Adrenal gland (tissue), 9 donors: ENCODE measurements at regions not wholly inside any gene's neighbourhood (a gene's known extent, or its start where the extent isn't known, plus 50 kb on each side); places are given as distances from the start of the nearest gene placed in this dataset.

ENCODE experiments used
- DNase-seq, 7 donors: peaks; one replicate each; pipeline ENCODE4 v3.0.0-alpha.2; 2019 to 2020
- H3K27ac ChIP-seq, 5 donors: fragments of 200-600 bp; sonication (generic) in 4 of 5; 1 replicate in 3 of 5; 2 replicates in 2 of 5; pipeline versions ENCODE4 v1.5.1 to v1.8.0; 2016 to 2020; ENCODE audit warnings: mild to moderate bottlenecking in 1 of 5
- H3K27me3 ChIP-seq: fragments of 200-600 bp; 2 replicates; pipeline ENCODE4 v1.8.0; 2021
- H3K36me3 ChIP-seq, 2 donors: fragments of 200-600 bp; replicated peaks in 1 of 2; 1 replicate in 1 of 2; 2 replicates in 1 of 2; pipeline versions ENCODE4 v1.5.1 to v1.8.0; 2018 to 2022
- H3K4me1 ChIP-seq, 2 donors: fragments of 200-600 bp; replicated peaks in 1 of 2; 1 replicate in 1 of 2; 2 replicates in 1 of 2; pipeline versions ENCODE4 v1.5.1 to v1.8.0; 2018 to 2021
- H3K4me3 ChIP-seq, 4 donors: fragments of 200-600 bp; sonication (generic) in 3 of 4; one replicate each; pipeline ENCODE4 v1.5.1; 2016 to 2018
- H3K9me3 ChIP-seq, 3 donors: fragments of 200-600 bp; sonication (generic) in 1 of 3; replicated peaks in 1 of 3; 1 replicate in 2 of 3; 2 replicates in 1 of 3; pipeline versions ENCODE4 v1.5.1 to v1.8.0; 2016 to 2021
- CTCF ChIP-seq, 6 experiments: fragments of 450-650 bp in 4 of 6; fragments of 200-600 bp in 2 of 6; sonication (generic) in 1 of 6; IDR thresholded peaks; 1 replicate in 5 of 6; 2 replicates in 1 of 6; pipeline versions ENCODE4 v1.5.1 to v1.8.0; 2016 to 2021; ENCODE audit warnings: antibody characterized with exemption in 6 of 6, mild to moderate bottlenecking in 2 of 6, moderate library complexity in 1 of 6
- POLR2A ChIP-seq, 2 donors: fragments of 450-650 bp; IDR thresholded peaks; one replicate each; pipeline ENCODE4 v1.6.1; 2017; ENCODE audit warnings: antibody characterized with exemption in 2 of 2, mild to moderate bottlenecking in 2 of 2, moderate library complexity in 1 of 2
- WGBS, 4 donors: extraction: QIAGEN DNeasy Blood & Tissue Kit in 2 of 4; methylation state at CpG; one replicate each; pipeline versions ENCODE4 v1.1.5 to v1.1.7; 2013 to 2017; 5-methylcytosine and 5-hydroxymethylcytosine counted together
- intact Hi-C, 2 donors: fragments of 100-400 bp; cut with DNase I; formaldehyde crosslinking; loops; one replicate each; pipeline versions ENCODE4 v1.14.1 to v1.15.0; 2022 to 2023
- donor health status: healthy with polysubstance abuse.
- donor health status: Bipolar disorder and iron deficiency.
- donor health status: DM: yes; HTN: yes; CAD: no.
- donor health status: DM: no; HTN: no; CAD: no.
- donor health status: DM: no; HTN: no; CAD: no.

- Histone ChIP-seq H3K36me3 (no peaks in the 10 kb centered on the region), H3K4me3 (no peak overlapping the region), H3K27ac (no peak overlapping the region), H3K27me3 (peaks cover 11% of the 10 kb centered on the region), H3K4me1 (no peaks in the 10 kb centered on the region), H3K9me3 (no peaks in the 10 kb centered on the region)
- TF ChIP-seq CTCF (IDR thresholded peaks at IDR 0.05) (no peak), POLR2A (IDR thresholded peaks at IDR 0.05) (no peak)
- DNase-seq = no peak
- intact Hi-C loops = no loop called here
- WGBS, 4 donors = 57 to 66% (median 64%) methylated on average over 4 of the region's 4 CpGs
These were observed 330.1 kb upstream of the CPXCR1 start for GRCh38 chrX:88416965-88417364.

GRCh38 chrX:88424071-88424470 is 323.0 kb upstream of the CPXCR1 start:
- no peak for DNase-seq
- TF ChIP-seq POLR2A (IDR thresholded peaks at IDR 0.05) = no peak
- TF ChIP-seq CTCF (IDR thresholded peaks at IDR 0.05) = no peak
- intact Hi-C loops = no loop called here
- H3K9me3 ChIP-seq = no peaks in the 10 kb centered on the region
- no peaks in the 10 kb centered on the region for H3K4me1 ChIP-seq
- H3K4me3 ChIP-seq = no peak overlapping the region
- no peak overlapping the region for H3K27ac ChIP-seq
- H3K27me3 ChIP-seq = peaks cover 5% of the 10 kb centered on the region
- H3K36me3 ChIP-seq = no peaks in the 10 kb centered on the region

DNA sequence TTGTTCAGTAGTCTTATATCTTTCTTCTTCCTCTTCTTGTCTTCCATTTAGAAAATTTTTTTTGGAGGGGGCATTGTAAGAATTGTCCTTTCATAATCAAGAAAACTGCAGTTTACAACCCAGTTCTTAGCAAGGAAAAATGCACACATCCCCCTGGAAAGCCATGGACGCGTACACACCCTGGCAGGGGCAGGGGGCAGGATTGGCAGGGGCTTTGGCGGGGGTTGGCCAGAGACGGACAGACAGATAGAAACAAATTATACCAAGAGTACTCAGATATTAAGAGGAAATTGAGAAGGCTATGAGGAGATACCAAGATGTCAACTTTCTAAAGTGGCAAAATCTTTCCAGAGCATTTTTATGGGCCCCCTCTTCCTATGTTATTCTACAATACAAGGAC is 322.5 kb upstream of the CPXCR1 start:
- intact Hi-C loops = no loop called here
- Histone ChIP-seq H3K9me3 (no peaks in the 10 kb centered on the region), H3K27ac (no peak overlapping the region), H3K4me3 (no peak overlapping the region), H3K27me3 (peaks cover 5% of the 10 kb centered on the region), H3K36me3 (no peaks in the 10 kb centered on the region), H3K4me1 (no peaks in the 10 kb centered on the region)
- WGBS, 4 donors = 73 to 88% (median 77%) methylated on average over 4 of the region's 4 CpGs
- DNase-seq = no peak
- no peak for TF ChIP-seq CTCF (IDR thresholded peaks at IDR 0.05)
- TF ChIP-seq POLR2A (IDR thresholded peaks at IDR 0.05) = no peak

DNA sequence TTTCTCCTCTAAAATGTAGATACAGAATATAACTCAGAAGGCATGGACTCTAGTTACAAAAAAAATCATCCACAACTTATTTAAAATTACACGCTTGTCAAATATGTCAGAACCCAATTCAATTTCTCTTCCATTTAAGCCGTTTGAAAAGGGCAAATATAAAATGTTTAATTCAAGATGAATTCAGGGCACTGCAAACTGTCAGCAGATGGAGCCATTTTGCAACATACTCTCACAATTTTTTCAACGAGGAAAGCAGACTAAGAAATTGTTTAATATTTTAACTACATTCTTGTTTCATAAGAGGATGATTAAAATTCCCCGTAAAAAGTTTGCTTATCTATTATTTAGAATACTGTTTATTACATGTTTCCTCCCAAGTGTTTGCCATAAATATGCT is 321.3 kb upstream of the CPXCR1 start:
- DNase-seq = no peak
- 26 to 38% (median 35%) methylated on average over 4 of the region's 4 CpGs for WGBS, 4 donors
- Histone ChIP-seq H3K36me3 (no peaks in the 10 kb centered on the region), H3K27me3 (peaks cover 8% of the 10 kb centered on the region), H3K4me1 (no peaks in the 10 kb centered on the region), H3K9me3 (no peaks in the 10 kb centered on the region), H3K27ac (no peak overlapping the region), H3K4me3 (no peak overlapping the region)
- intact Hi-C loops = no loop called here
- TF ChIP-seq POLR2A (IDR thresholded peaks at IDR 0.05) (no peak), CTCF (IDR thresholded peaks at IDR 0.05) (peak in 1 of 6 experiments; percentile 36)
